WERI-Rb-1 (cell line): ENCODE measurements at regions not wholly inside any gene's neighbourhood (a gene's known extent, or its start where the extent isn't known, plus 50 kb on each side); places are given as distances from the start of the nearest gene placed in this dataset.
"Not testable (repeated sequence)": the region's sequence is repeated elsewhere in the genome, so short reads cannot be mapped to it uniquely, and the experiment has no call there.

ENCODE experiments used
- DNase-seq: peaks from one replicate; pipeline ENCODE4 v3.0.0-alpha.2; 2020
- H3K27ac ChIP-seq: fragments of 250-450 bp; sonication (Bioruptor Pico); 2 replicates; pipeline ENCODE4 v1.5.1; 2020; ENCODE audit warnings: mild to moderate bottlenecking, moderate library complexity
- H3K27me3 ChIP-seq: fragments of 250-450 bp; sonication (Bioruptor Pico); 2 replicates; pipeline ENCODE4 v1.5.1; 2021; ENCODE audit warnings: mild to moderate bottlenecking, low read depth, moderate library complexity; ENCODE audit not compliant: insufficient read depth, severe bottlenecking
- H3K36me3 ChIP-seq: fragments of 250-450 bp; sonication (Bioruptor Pico); 2 replicates; pipeline ENCODE4 v1.5.1; 2020; ENCODE audit warnings: mild to moderate bottlenecking, moderate library complexity
- H3K4me3 ChIP-seq: 2 replicates; pipeline ENCODE4 v1.5.1; 2011; ENCODE audit warnings: low read depth, mild to moderate bottlenecking, control low read depth, low read length
- H3K9me3 ChIP-seq: fragments of 250-450 bp; sonication (Bioruptor Pico); 2 replicates; pipeline ENCODE4 v1.5.1; 2021; ENCODE audit warnings: mild to moderate bottlenecking, moderate library complexity; ENCODE audit not compliant: severe bottlenecking
- CTCF ChIP-seq: IDR thresholded peaks from 2 replicates; pipeline ENCODE4 v1.5.1; 2011; ENCODE audit warnings: low read depth, mild to moderate bottlenecking, control low read depth, inconsistent platforms, low read length

- Histone ChIP-seq H3K27ac (no peak overlapping the region), H3K9me3 (no peaks in the 10 kb centered on the region), H3K4me3 (no peak overlapping the region), H3K36me3 (no peaks in the 10 kb centered on the region), H3K27me3 (no peaks in the 10 kb centered on the region)
- TF ChIP-seq CTCF = no peak
- DNase-seq = no peak
Measured at GRCh38 chr3:89017531-89017930, 89.9 kb upstream of the EPHA3 start.

GRCh38 chr3:89025185-89025584 lies 82.2 kb upstream of the EPHA3 start:
- DNase-seq = no peak
- Histone ChIP-seq H3K27me3 (no peaks in the 10 kb centered on the region), H3K27ac (no peak overlapping the region), H3K36me3 (no peaks in the 10 kb centered on the region), H3K9me3 (no peaks in the 10 kb centered on the region), H3K4me3 (no peak overlapping the region)
- TF ChIP-seq CTCF = no peak

DNA sequence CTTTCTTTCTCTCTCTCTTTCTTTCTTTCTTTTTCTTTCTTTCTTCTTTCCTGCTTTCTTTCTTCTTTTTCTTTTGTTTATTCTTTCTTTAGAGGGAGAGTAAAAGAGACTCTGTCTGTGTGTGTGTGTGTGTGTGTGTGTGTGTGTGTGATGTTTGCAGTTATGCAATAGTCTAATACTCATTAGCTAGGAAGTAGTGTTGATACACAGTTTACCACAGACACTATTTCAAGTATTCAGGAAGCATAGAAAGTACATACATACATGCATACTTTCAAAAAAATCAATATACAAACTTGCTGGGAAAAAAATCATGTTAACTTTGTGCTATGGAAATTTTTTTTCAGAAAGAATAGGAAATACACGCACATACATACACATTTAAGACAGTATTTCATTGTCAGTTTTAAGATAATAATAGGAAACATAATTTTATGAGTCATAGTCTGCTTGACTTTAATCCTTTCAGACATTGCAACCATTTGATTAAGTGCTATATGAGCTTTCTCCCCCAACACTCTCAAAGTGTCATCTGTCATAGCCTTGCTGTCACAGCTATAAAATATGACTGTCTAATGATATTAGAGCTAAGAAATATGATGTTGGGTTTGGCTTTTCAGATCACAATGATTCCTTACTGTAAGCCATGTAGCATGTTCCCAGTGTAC lies 74.9 kb upstream of the EPHA3 start:
- no peak overlapping the region for H3K4me3 ChIP-seq
- no peak overlapping the region for H3K27ac ChIP-seq
- no peaks in the 10 kb centered on the region for H3K9me3 ChIP-seq
- no peak for TF ChIP-seq CTCF
- no peaks in the 10 kb centered on the region for H3K27me3 ChIP-seq
- H3K36me3 ChIP-seq = no peaks in the 10 kb centered on the region
- no peak for DNase-seq

- H3K9me3 ChIP-seq, H3K27ac ChIP-seq, DNase-seq, H3K36me3 ChIP-seq, H3K4me3 ChIP-seq, H3K27me3 ChIP-seq: not testable (repeated sequence)
Measured at GRCh38 chr3:89034723-89035122, 72.7 kb upstream of the EPHA3 start.

GRCh38 chr3:89038869-89039268 lies 68.6 kb upstream of the EPHA3 start:
- Histone ChIP-seq H3K36me3 (no peaks in the 10 kb centered on the region), H3K9me3 (no peaks in the 10 kb centered on the region), H3K27ac (no peak overlapping the region), H3K4me3 (no peak overlapping the region), H3K27me3 (no peaks in the 10 kb centered on the region)
- DNase-seq = no peak
- no peak for TF ChIP-seq CTCF

DNA sequence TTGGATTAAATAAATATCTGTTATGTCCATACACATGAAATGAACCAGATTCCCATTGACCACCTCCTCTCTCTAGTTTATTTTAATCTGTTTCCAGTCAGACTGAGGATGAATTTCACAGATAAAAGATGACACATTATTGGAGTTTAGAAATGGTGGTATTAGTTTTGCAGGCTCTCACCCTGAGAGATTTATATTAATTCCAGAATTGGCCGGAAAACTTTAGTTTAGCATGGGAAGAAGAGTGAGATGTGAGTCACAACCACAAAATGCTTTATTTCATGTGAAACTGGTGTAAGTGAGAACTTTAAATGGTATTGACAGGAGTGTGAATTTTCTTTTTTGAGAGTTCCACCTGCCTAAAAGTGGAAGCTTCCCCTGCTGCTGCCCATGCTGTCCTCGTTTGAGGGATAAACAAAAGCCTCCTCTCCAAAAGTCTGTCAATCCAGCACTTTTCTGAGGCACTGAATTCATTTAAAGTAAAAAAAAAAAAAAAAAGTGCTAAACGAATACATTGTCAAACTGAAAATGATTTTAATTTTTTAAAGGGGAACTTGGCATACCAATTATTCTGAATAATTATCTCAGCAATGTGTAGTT lies 65.1 kb upstream of the EPHA3 start:
- TF ChIP-seq CTCF = no peak
- H3K36me3 ChIP-seq = no peaks in the 10 kb centered on the region
- DNase-seq = no peak
- no peak overlapping the region for H3K4me3 ChIP-seq
- no peaks in the 10 kb centered on the region for H3K9me3 ChIP-seq
- no peak overlapping the region for H3K27ac ChIP-seq
- H3K27me3 ChIP-seq = no peaks in the 10 kb centered on the region
